GM21619 (cell line): ENCODE measurements at regions not wholly inside any gene's neighbourhood (a gene's known extent, or its start where the extent isn't known, plus 50 kb on each side); places are given as distances from the start of the nearest gene placed in this dataset.
"Not testable (repeated sequence)": the region's sequence is repeated elsewhere in the genome, so short reads cannot be mapped to it uniquely, and the experiment has no call there.

Source experiments
- ATAC-seq: cut with Tn5 transposase; IDR thresholded peaks from one replicate; pipeline ENCODE4 v1.9.1; 2021; ENCODE audit not compliant: unreplicated experiment

GRCh38 chr3:162938083-162938482 is 1441.5 kb downstream of the OTOL1 start:
- no peak for ATAC-seq

DNA sequence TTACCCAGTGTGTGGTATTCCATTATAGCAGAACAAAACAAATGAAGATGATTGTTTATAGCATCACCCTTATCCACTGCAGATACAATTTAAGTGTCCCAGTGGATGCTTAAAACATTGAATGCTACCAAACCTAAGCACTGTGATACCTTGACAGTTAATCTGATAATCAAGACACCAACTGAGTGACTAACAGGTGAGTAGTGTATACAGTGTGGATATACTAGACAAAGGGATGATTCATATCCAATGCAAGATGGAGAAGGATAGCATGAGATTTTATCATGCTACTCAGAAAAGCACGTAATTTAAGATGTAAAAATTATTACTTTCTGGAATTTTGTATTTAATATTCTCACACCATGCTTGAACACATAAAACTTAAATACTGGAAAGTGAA is 1449.0 kb downstream of the OTOL1 start:
- no peak for ATAC-seq

GRCh38 chr3:162956711-162957110 is 1460.1 kb downstream of the OTOL1 start:
- ATAC-seq = no peak

GRCh38 chr3:162960269-162960668 is 1463.7 kb downstream of the OTOL1 start:
- no peak for ATAC-seq

GRCh38 chr3:162970292-162970691 is 1473.7 kb downstream of the OTOL1 start:
- ATAC-seq = no peak

DNA sequence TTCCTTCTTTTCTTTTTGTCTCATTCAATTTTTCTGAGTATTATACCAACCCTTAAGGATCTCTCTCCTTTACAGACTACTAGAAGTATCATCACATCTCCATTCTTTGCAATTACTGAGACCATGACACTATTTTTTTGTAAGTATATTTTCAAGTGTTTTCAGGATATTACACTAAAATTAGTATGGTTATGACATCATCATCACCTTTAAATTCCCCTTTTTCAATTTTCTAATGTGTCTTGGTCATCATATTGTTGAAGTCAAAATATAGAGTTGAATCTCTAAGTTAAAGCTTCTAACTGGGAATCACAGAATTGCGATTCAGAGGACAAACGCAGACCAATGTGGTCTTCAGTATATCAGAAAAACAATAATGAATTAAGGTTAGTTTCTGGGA is 1475.1 kb downstream of the OTOL1 start:
- ATAC-seq = no peak

DNA sequence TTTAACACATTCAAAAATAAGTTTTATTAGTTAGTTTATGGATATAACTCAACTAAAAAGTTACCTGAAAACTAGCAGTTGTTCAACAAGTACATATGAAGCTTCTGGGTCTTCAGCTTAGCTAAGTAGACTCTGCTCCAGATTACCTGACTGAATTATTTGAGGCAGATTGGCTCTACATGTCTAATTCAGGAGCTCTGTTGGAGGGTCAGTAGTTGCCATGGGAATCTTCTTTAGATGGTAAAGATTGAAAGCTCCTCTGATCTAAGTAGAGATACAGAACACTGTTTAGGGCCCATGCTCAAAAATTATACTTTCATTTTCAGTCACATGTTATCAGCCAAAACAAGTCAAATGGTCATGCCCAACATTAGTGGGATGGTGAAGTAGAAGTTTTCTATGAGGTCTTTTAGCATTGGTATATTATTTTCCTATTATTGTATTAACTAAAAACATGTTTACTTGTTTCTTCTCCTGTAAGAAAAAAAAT is 1476.9 kb downstream of the OTOL1 start:
- ATAC-seq = no peak

DNA sequence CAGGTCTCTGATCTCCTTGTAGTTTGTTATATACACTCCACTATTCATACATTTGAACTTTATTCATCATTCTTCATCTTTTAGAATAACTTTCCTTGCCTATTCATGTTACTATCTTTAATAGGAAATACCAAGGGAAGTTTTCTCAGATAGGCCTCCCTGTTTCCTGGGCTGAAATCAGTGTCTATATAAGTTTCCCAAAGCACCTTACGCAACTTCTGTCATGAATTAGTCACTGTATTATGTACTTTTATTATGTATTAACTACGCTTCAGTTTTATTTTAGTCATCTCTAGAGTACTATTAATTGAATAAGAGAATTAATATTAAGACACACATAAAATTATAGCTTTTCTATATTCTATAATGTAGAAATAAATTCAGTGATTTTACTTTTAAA is 1481.5 kb downstream of the OTOL1 start:
- no peak for ATAC-seq

- no peak for ATAC-seq
These were observed 1488.1 kb downstream of the OTOL1 start for GRCh38 chr3:162984746-162985145.

DNA sequence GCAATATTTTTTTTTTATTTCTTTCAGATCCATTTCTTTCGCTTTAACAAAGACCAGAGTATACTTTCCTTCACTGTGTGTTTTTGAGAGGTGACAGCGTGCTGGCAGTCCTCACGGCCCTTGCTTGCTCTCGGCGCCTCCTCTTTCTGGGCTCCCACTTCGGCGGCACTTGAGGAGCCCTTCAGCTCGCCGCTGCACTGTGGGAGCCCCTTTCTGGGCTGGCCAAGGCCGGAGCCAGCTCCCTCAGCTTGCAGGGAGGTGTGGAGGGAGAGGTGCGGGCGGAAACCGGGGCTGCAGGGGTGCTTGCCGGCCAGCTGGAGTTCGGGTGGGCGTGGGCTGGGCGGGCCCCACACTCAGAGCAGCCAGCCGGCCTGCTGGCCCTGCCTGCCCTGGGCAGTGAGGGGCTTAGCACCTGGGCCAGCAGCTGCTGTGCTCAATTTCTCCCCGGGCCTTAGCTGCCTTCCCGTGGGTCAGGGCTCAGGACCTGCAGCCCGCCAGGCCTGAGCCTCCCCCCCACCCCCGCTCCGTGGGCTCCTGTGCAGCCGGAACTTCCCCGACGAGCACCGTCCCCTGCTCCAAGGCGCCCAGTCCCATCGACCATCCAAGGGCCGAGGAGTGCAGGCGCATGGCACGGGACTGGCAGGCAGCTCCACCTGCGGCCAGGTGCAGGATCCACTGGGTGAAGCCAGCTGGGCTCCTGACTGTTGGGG is 1490.6 kb downstream of the OTOL1 start:
- not testable (repeated sequence) for ATAC-seq

- no peak for ATAC-seq
These were observed 1496.1 kb downstream of the OTOL1 start for GRCh38 chr3:162992741-162993140.

DNA sequence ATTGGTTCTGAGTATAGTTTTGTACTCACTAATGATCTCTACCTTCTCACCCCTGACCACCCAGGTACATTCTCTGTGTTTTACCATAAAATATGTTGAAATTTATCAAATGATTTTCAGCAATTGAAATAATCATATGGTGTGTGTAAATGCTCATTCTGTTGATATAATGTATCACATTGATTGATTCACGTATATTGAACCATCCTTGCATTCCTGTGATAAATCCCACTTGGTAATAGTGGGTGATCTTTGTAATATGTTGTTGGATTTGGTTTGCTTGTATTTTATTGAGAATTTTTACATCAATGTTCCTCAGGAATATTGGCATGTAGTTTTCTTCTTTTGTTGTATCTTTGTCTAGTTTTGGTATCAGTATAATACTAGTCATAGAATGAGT is 1497.6 kb downstream of the OTOL1 start:
- no peak for ATAC-seq

- no peak for ATAC-seq
These were observed 1499.8 kb downstream of the OTOL1 start for GRCh38 chr3:162996368-162996767.

- ATAC-seq = no peak
These were observed 1501.6 kb downstream of the OTOL1 start for GRCh38 chr3:162998205-162998604.

DNA sequence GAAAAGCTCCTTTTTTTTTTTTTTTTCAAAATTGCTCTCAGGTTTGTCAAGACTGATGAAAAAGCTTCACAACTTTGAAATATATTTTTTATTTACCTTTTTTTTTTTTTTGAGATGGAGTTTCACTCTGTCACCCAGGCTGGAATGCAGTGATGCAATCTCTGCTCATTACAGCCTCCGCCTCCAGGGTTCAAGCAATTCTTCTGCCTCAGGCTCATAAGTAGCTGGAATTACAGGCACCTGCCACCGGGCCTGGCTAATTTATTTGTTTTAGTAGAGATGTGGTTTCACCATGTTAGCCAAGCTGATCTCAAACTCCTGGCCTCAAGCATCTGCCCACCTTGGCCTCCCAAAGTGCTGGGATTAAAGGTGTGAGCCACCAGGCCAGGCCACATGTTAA is 1515.0 kb downstream of the OTOL1 start:
- no peak for ATAC-seq

- ATAC-seq = no peak
These were observed 1519.6 kb downstream of the OTOL1 start for GRCh38 chr3:163016251-163016650.

DNA sequence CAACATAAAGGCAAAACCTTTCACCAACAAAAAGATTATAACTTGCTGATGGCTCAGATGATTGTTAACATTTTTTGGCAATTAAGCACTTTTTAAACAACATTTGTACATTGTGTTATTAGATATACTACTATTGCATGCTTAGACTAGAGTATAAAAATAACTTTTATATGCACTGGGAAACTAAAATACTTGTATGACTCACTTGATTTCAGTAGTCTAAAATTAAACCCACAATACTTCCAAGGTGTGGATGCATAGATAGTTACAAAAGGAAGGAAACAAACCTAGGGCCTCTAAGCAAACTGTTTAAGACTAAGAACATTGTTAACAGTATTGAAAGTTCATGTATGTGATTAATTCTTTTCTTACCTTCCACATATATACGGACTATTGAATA is 1521.5 kb downstream of the OTOL1 start:
- no peak for ATAC-seq

DNA sequence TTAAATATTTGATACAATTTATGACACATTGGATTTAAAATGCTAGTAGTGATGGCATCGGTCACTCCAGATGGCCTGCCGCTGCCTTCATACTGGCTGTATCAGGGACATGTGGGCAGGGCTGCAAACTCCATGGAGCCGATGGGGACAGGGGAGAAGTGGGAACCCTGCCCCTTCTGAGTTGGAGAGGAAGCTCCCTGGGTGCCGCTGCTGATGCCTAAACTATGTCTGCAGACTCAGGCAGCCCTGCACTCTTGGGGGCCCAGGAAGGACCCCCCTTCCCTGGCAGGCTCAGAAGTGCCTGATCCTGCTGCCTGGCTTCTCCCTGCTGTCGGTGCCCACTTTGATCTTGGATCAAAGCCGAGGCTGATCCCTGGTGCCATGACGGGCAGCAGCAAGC is 1522.1 kb downstream of the OTOL1 start:
- no peak for ATAC-seq

- ATAC-seq = no peak
These were observed 1522.7 kb downstream of the OTOL1 start for GRCh38 chr3:163019260-163019659.

GRCh38 chr3:163033652-163034051 is 1537.0 kb downstream of the OTOL1 start:
- ATAC-seq = no peak

DNA sequence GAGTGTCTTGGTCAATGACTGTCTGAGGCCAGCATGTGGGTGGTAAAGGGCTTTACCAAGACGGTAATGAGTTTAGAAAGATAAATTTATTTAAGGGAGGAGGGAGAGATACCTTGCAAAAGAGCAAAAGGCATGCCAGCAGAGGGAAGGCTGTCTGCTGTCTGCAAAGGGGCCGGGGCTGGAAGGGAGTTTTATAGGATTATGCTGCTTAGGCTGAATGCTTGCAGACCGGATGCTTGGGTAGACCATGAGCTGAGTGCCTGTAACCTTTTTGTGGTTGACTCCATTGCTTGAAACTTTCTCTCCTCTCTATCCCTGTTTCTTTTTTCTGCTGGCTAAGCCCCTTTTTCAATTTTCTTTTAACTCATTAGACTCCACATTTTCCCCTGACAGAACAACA is 1543.0 kb downstream of the OTOL1 start:
- ATAC-seq = no peak

DNA sequence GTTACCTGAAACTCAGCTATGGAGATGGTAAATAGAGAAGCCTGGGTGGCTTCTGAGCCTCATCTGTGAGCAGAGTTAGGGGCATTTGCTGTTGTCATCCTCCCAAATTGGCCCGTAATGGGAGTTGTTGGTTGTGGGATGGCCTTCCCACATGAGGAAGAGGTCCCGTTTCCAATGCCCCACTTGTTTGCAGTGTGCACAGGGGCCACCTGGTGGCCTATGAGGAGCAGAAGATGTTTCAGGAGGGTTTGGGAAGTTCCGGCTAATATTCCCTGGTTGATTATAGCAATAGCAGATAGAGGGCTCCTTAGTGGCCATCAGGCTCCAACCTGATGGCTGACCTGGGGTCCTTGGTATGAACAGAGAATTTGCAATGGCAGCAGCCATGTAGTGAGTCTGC is 1546.5 kb downstream of the OTOL1 start:
- ATAC-seq = no peak

GRCh38 chr3:163045945-163046344 is 1549.3 kb downstream of the OTOL1 start:
- ATAC-seq = no peak
